ENCODE measurements at regions not wholly inside any gene's neighbourhood (a gene's known extent, or its start where the extent isn't known, plus 50 kb on each side); places are given as distances from the start of the nearest gene placed in this dataset.

- Histone ChIP-seq H3K4ac (ENCODE audit: low read depth, low read length) (no peak overlapping the region), H2BK5ac (ENCODE audit: low read depth, low read length, poor library complexity) (no peak overlapping the region), H3K14ac (ENCODE audit: low read length) (no peak overlapping the region), H2AK5ac (ENCODE audit: low read length) (no peak overlapping the region), H3K27ac (ENCODE audit: low read depth, low read length) (no peak overlapping the region), H4K8ac (ENCODE audit: low read depth, low read length) (no peak overlapping the region), H2BK120ac (ENCODE audit: insufficient read depth, low read length, poor library complexity) (no peak overlapping the region), H3K4me3 (ENCODE audit: low read depth, low read length) (no peak overlapping the region), H3K4me2 (ENCODE audit: low read length) (no peak overlapping the region), H3K79me1 (ENCODE audit: low read length) (no peaks in the 10 kb centered on the region), H3K18ac (ENCODE audit: low read length) (no peak overlapping the region), H3K27me3 (ENCODE audit: insufficient read depth, low read length) (no peaks in the 10 kb centered on the region), H4K91ac (ENCODE audit: low read depth, low read length) (no peak overlapping the region), H3K4me1 (ENCODE audit: control insufficient read depth in 1 of 2, insufficient read depth in 2 of 2, low read length in 2 of 2) (no peaks in the 10 kb centered on the region), H3K9me3 (ENCODE audit: insufficient read depth, low read depth, low read length) (no peaks in the 10 kb centered on the region), H4K12ac (ENCODE audit: low read depth, low read length) (no peak overlapping the region), H3K79me2 (ENCODE audit: control insufficient read depth, insufficient read depth, low read length, poor library complexity) (no peaks in the 10 kb centered on the region), H2AFZ (ENCODE audit: insufficient read depth, low read length, poor library complexity) (no peak overlapping the region), H3K9ac (ENCODE audit: low read length) (no peak overlapping the region), H3K23ac (ENCODE audit: low read length) (no peak overlapping the region), H2BK12ac (ENCODE audit: low read length) (no peak overlapping the region), H3K36me3 (ENCODE audit: control insufficient read depth in 1 of 2, insufficient read depth in 2 of 2, low read length in 2 of 2) (no peaks in the 10 kb centered on the region)
- no CpG with 5 or more reads among the region's 1 CpG for WGBS (ENCODE audit: extremely low coverage, insufficient coverage, insufficient read length)
- no peak for DNase-seq
These were observed 165.1 kb upstream of the PRR16 start for GRCh38 chr5:120298981-120299380.

- H3K23ac ChIP-seq (ENCODE audit: low read length): no peak overlapping the region
- H3K4me2 ChIP-seq (ENCODE audit: low read length): no peak overlapping the region
- H3K9ac ChIP-seq (ENCODE audit: low read length): no peak overlapping the region
- no peaks in the 10 kb centered on the region for H3K27me3 ChIP-seq (ENCODE audit: insufficient read depth, low read length)
- H2BK120ac ChIP-seq (ENCODE audit: insufficient read depth, low read length, poor library complexity): no peak overlapping the region
- H4K8ac ChIP-seq (ENCODE audit: low read depth, low read length): no peak overlapping the region
- H3K4me1 ChIP-seq (ENCODE audit: control insufficient read depth in 1 of 2, insufficient read depth in 2 of 2, low read length in 2 of 2): no peaks in the 10 kb centered on the region
- no peak overlapping the region for H2AFZ ChIP-seq (ENCODE audit: insufficient read depth, low read length, poor library complexity)
- H3K18ac ChIP-seq (ENCODE audit: low read length): no peak overlapping the region
- DNase-seq: no peak
- no peaks in the 10 kb centered on the region for H3K79me1 ChIP-seq (ENCODE audit: low read length)
- no peak overlapping the region for H3K27ac ChIP-seq (ENCODE audit: low read depth, low read length)
- no peak overlapping the region for H2BK12ac ChIP-seq (ENCODE audit: low read length)
- no peak overlapping the region for H3K14ac ChIP-seq (ENCODE audit: low read length)
- H3K4ac ChIP-seq (ENCODE audit: low read depth, low read length): no peak overlapping the region
- no peak overlapping the region for H2AK5ac ChIP-seq (ENCODE audit: low read length)
- no peak overlapping the region for H4K91ac ChIP-seq (ENCODE audit: low read depth, low read length)
- no peaks in the 10 kb centered on the region for H3K36me3 ChIP-seq (ENCODE audit: control insufficient read depth in 1 of 2, insufficient read depth in 2 of 2, low read length in 2 of 2)
- no peak overlapping the region for H3K4me3 ChIP-seq (ENCODE audit: low read depth, low read length)
- no peak overlapping the region for H2BK5ac ChIP-seq (ENCODE audit: low read depth, low read length, poor library complexity)
- no peaks in the 10 kb centered on the region for H3K79me2 ChIP-seq (ENCODE audit: control insufficient read depth, insufficient read depth, low read length, poor library complexity)
- H3K9me3 ChIP-seq (ENCODE audit: insufficient read depth, low read depth, low read length): no peaks in the 10 kb centered on the region
- H4K12ac ChIP-seq (ENCODE audit: low read depth, low read length): no peak overlapping the region
- no CpG with 5 or more reads among the region's 2 CpGs for WGBS (ENCODE audit: extremely low coverage, insufficient coverage, insufficient read length)
These were observed 159.4 kb upstream of the PRR16 start for GRCh38 chr5:120304663-120305062.

GRCh38 chr5:120306303-120306702, 157.8 kb upstream of the PRR16 start:
- DNase-seq: no peak
- H3K4me3 ChIP-seq (ENCODE audit: low read depth, low read length): no peak overlapping the region
- no peak overlapping the region for H3K9ac ChIP-seq (ENCODE audit: low read length)
- no peak overlapping the region for H3K23ac ChIP-seq (ENCODE audit: low read length)
- no peak overlapping the region for H4K91ac ChIP-seq (ENCODE audit: low read depth, low read length)
- no peaks in the 10 kb centered on the region for H3K9me3 ChIP-seq (ENCODE audit: insufficient read depth, low read depth, low read length)
- no peaks in the 10 kb centered on the region for H3K36me3 ChIP-seq (ENCODE audit: control insufficient read depth in 1 of 2, insufficient read depth in 2 of 2, low read length in 2 of 2)
- no peak overlapping the region for H4K8ac ChIP-seq (ENCODE audit: low read depth, low read length)
- H2AFZ ChIP-seq (ENCODE audit: insufficient read depth, low read length, poor library complexity): no peak overlapping the region
- no CpG with 5 or more reads among the region's 3 CpGs for WGBS (ENCODE audit: extremely low coverage, insufficient coverage, insufficient read length)
- H2AK5ac ChIP-seq (ENCODE audit: low read length): no peak overlapping the region
- no peak overlapping the region for H3K4me2 ChIP-seq (ENCODE audit: low read length)
- no peak overlapping the region for H3K18ac ChIP-seq (ENCODE audit: low read length)
- no peak overlapping the region for H4K12ac ChIP-seq (ENCODE audit: low read depth, low read length)
- H3K79me2 ChIP-seq (ENCODE audit: control insufficient read depth, insufficient read depth, low read length, poor library complexity): no peaks in the 10 kb centered on the region
- H2BK120ac ChIP-seq (ENCODE audit: insufficient read depth, low read length, poor library complexity): no peak overlapping the region
- H3K4ac ChIP-seq (ENCODE audit: low read depth, low read length): no peak overlapping the region
- no peak overlapping the region for H2BK5ac ChIP-seq (ENCODE audit: low read depth, low read length, poor library complexity)
- H3K14ac ChIP-seq (ENCODE audit: low read length): no peak overlapping the region
- no peak overlapping the region for H2BK12ac ChIP-seq (ENCODE audit: low read length)
- no peaks in the 10 kb centered on the region for H3K27me3 ChIP-seq (ENCODE audit: insufficient read depth, low read length)
- H3K79me1 ChIP-seq (ENCODE audit: low read length): no peaks in the 10 kb centered on the region
- H3K27ac ChIP-seq (ENCODE audit: low read depth, low read length): no peak overlapping the region
- H3K4me1 ChIP-seq (ENCODE audit: control insufficient read depth in 1 of 2, insufficient read depth in 2 of 2, low read length in 2 of 2): no peaks in the 10 kb centered on the region

GRCh38 chr5:120314191-120314590, 149.9 kb upstream of the PRR16 start:
- no peak overlapping the region for H3K4me3 ChIP-seq (ENCODE audit: low read depth, low read length)
- H3K9ac ChIP-seq (ENCODE audit: low read length): no peak overlapping the region
- H2AK5ac ChIP-seq (ENCODE audit: low read length): no peak overlapping the region
- no peak overlapping the region for H3K18ac ChIP-seq (ENCODE audit: low read length)
- no peaks in the 10 kb centered on the region for H3K79me1 ChIP-seq (ENCODE audit: low read length)
- no peak overlapping the region for H3K23ac ChIP-seq (ENCODE audit: low read length)
- H3K9me3 ChIP-seq (ENCODE audit: insufficient read depth, low read depth, low read length): no peaks in the 10 kb centered on the region
- H2AFZ ChIP-seq (ENCODE audit: insufficient read depth, low read length, poor library complexity): no peak overlapping the region
- H4K12ac ChIP-seq (ENCODE audit: low read depth, low read length): no peak overlapping the region
- no peak overlapping the region for H4K8ac ChIP-seq (ENCODE audit: low read depth, low read length)
- H2BK12ac ChIP-seq (ENCODE audit: low read length): no peak overlapping the region
- H3K27me3 ChIP-seq (ENCODE audit: insufficient read depth, low read length): no peaks in the 10 kb centered on the region
- H3K36me3 ChIP-seq (ENCODE audit: control insufficient read depth in 1 of 2, insufficient read depth in 2 of 2, low read length in 2 of 2): no peaks in the 10 kb centered on the region
- DNase-seq: no peak
- H3K4me2 ChIP-seq (ENCODE audit: low read length): no peak overlapping the region
- no peak overlapping the region for H2BK120ac ChIP-seq (ENCODE audit: insufficient read depth, low read length, poor library complexity)
- no peak overlapping the region for H2BK5ac ChIP-seq (ENCODE audit: low read depth, low read length, poor library complexity)
- no peaks in the 10 kb centered on the region for H3K4me1 ChIP-seq (ENCODE audit: control insufficient read depth in 1 of 2, insufficient read depth in 2 of 2, low read length in 2 of 2)
- H3K27ac ChIP-seq (ENCODE audit: low read depth, low read length): no peak overlapping the region
- H3K4ac ChIP-seq (ENCODE audit: low read depth, low read length): no peak overlapping the region
- no peaks in the 10 kb centered on the region for H3K79me2 ChIP-seq (ENCODE audit: control insufficient read depth, insufficient read depth, low read length, poor library complexity)
- no peak overlapping the region for H4K91ac ChIP-seq (ENCODE audit: low read depth, low read length)
- no peak overlapping the region for H3K14ac ChIP-seq (ENCODE audit: low read length)

- H3K4ac ChIP-seq (ENCODE audit: low read depth, low read length): no peak overlapping the region
- no peak overlapping the region for H4K91ac ChIP-seq (ENCODE audit: low read depth, low read length)
- no peak overlapping the region for H2BK12ac ChIP-seq (ENCODE audit: low read length)
- no peak overlapping the region for H3K9ac ChIP-seq (ENCODE audit: low read length)
- H3K14ac ChIP-seq (ENCODE audit: low read length): no peak overlapping the region
- no peak overlapping the region for H4K12ac ChIP-seq (ENCODE audit: low read depth, low read length)
- H3K9me3 ChIP-seq (ENCODE audit: insufficient read depth, low read depth, low read length): no peaks in the 10 kb centered on the region
- H3K27ac ChIP-seq (ENCODE audit: low read depth, low read length): no peak overlapping the region
- H3K4me1 ChIP-seq (ENCODE audit: control insufficient read depth in 1 of 2, insufficient read depth in 2 of 2, low read length in 2 of 2): no peaks in the 10 kb centered on the region
- no peak overlapping the region for H4K8ac ChIP-seq (ENCODE audit: low read depth, low read length)
- H3K36me3 ChIP-seq (ENCODE audit: control insufficient read depth in 1 of 2, insufficient read depth in 2 of 2, low read length in 2 of 2): no peaks in the 10 kb centered on the region
- no peak overlapping the region for H2AK5ac ChIP-seq (ENCODE audit: low read length)
- H3K79me2 ChIP-seq (ENCODE audit: control insufficient read depth, insufficient read depth, low read length, poor library complexity): no peaks in the 10 kb centered on the region
- no peaks in the 10 kb centered on the region for H3K27me3 ChIP-seq (ENCODE audit: insufficient read depth, low read length)
- H2BK5ac ChIP-seq (ENCODE audit: low read depth, low read length, poor library complexity): no peak overlapping the region
- H3K79me1 ChIP-seq (ENCODE audit: low read length): no peaks in the 10 kb centered on the region
- H3K4me2 ChIP-seq (ENCODE audit: low read length): no peak overlapping the region
- no peak overlapping the region for H3K23ac ChIP-seq (ENCODE audit: low read length)
- DNase-seq: no peak
- H3K4me3 ChIP-seq (ENCODE audit: low read depth, low read length): no peak overlapping the region
- H2BK120ac ChIP-seq (ENCODE audit: insufficient read depth, low read length, poor library complexity): no peak overlapping the region
- H3K18ac ChIP-seq (ENCODE audit: low read length): no peak overlapping the region
- H2AFZ ChIP-seq (ENCODE audit: insufficient read depth, low read length, poor library complexity): no peak overlapping the region
These were observed 143.5 kb upstream of the PRR16 start for GRCh38 chr5:120320626-120321025.

All from trophoblast cell (in vitro differentiated cells and primary cell).